NCI-H1048 (cell line): ENCODE measurements at regions not wholly inside any gene's neighbourhood (a gene's known extent, or its start where the extent isn't known, plus 50 kb on each side); places are given as distances from the start of the nearest gene placed in this dataset.

Experiments used
- DNase-seq: peaks from one replicate; lab custom pipeline; 2025; lab: John Stamatoyannopoulos, UW

- DNase-seq: no peak
These were observed 53.0 kb upstream of the DAZL start for GRCh38 chr3:16658004-16658924.

- DNase-seq: no peak
These were observed 53.9 kb upstream of the DAZL start for GRCh38 chr3:16658925-16659793.

- DNase-seq: no peak
These were observed 58.9 kb upstream of the DAZL start for GRCh38 chr3:16663854-16664712.

GRCh38 chr3:16665282-16665741, 60.1 kb upstream of the DAZL start:
- no peak for DNase-seq

GRCh38 chr3:16666206-16666605, 61.0 kb upstream of the DAZL start:
- no peak for DNase-seq

GRCh38 chr3:16667633-16668032, 62.4 kb upstream of the DAZL start:
- DNase-seq: no peak

- no peak for DNase-seq
These were observed 63.7 kb upstream of the DAZL start for GRCh38 chr3:16668776-16669545.

GRCh38 chr3:16670191-16670590, 65.0 kb upstream of the DAZL start:
- DNase-seq: no peak

GRCh38 chr3:16671690-16672089, 66.5 kb upstream of the DAZL start:
- DNase-seq: no peak

GRCh38 chr3:16673530-16673929, 68.3 kb upstream of the DAZL start:
- DNase-seq: no peak

- DNase-seq: no peak
These were observed 70.6 kb upstream of the DAZL start for GRCh38 chr3:16675805-16676204.

- no peak for DNase-seq
These were observed 81.5 kb upstream of the DAZL start for GRCh38 chr3:16686679-16687078.

- no peak for DNase-seq
These were observed 82.0 kb upstream of the DAZL start for GRCh38 chr3:16687221-16687620.

- DNase-seq: no peak
These were observed 87.5 kb upstream of the DAZL start for GRCh38 chr3:16692486-16693344.

GRCh38 chr3:16693820-16694219, 88.6 kb upstream of the DAZL start:
- no peak for DNase-seq

- no peak for DNase-seq
These were observed 90.5 kb upstream of the DAZL start for GRCh38 chr3:16695710-16696109.

GRCh38 chr3:16697443-16698147, 92.4 kb upstream of the DAZL start:
- DNase-seq: no peak

- DNase-seq: no peak
These were observed 95.4 kb upstream of the DAZL start for GRCh38 chr3:16700651-16701050.

- no peak for DNase-seq
These were observed 99.7 kb upstream of the DAZL start for GRCh38 chr3:16704941-16705340.

GRCh38 chr3:16707260-16707659, 102.0 kb upstream of the DAZL start:
- no peak for DNase-seq
